DOHH2 (cell line): ENCODE measurements at regions not wholly inside any gene's neighbourhood (a gene's known extent, or its start where the extent isn't known, plus 50 kb on each side); places are given as distances from the start of the nearest gene placed in this dataset.

Source experiments
- H3F3A ChIP-seq: fragments of 200-600 bp; sonication (generic), shearing (Covaris generic); 2 replicates; pipeline ENCODE4 v1.6.0; 2016; ENCODE audit warnings: antibody characterized with exemption, mild to moderate bottlenecking; ENCODE audit not compliant: control insufficient read depth, insufficient read depth
- H3K27ac ChIP-seq: fragments of 200-600 bp; sonication (generic); 2 replicates; pipeline ENCODE4 v1.5.1; 2014; ENCODE audit warnings: low read depth, mild to moderate bottlenecking, low read length, moderate library complexity
- H3K27me3 ChIP-seq: fragments of 200-600 bp; sonication (generic); 2 replicates; pipeline ENCODE4 v1.6.1; 2014; ENCODE audit warnings: mild to moderate bottlenecking, low read length, mixed read lengths; ENCODE audit not compliant: control insufficient read depth
- H3K36me3 ChIP-seq: fragments of 200-600 bp; sonication (generic); 2 replicates; pipeline ENCODE4 v1.6.1; 2014; ENCODE audit warnings: mild to moderate bottlenecking, low read length, moderate library complexity, mixed read lengths; ENCODE audit not compliant: control insufficient read depth
- H3K4me1 ChIP-seq: fragments of 200-600 bp; sonication (generic); 2 replicates; pipeline ENCODE4 v1.6.1; 2014; ENCODE audit warnings: mild to moderate bottlenecking, low read length, mixed read lengths; ENCODE audit not compliant: control insufficient read depth
- H3K4me2 ChIP-seq: fragments of 200-600 bp; sonication (generic); 2 replicates; pipeline ENCODE4 v1.6.0; 2014; ENCODE audit warnings: mild to moderate bottlenecking, low read length, moderate library complexity
- H3K4me3 ChIP-seq: fragments of 200-600 bp; sonication (generic); 2 replicates; pipeline ENCODE4 v1.5.1; 2014; ENCODE audit warnings: mild to moderate bottlenecking, low read length, mixed read lengths
- H3K79me2 ChIP-seq: fragments of 200-600 bp; sonication (generic); 2 replicates; pipeline ENCODE4 v1.6.1; 2014; ENCODE audit warnings: mild to moderate bottlenecking, low read length, mixed read lengths; ENCODE audit not compliant: control insufficient read depth
- H3K9me2 ChIP-seq: fragments of 200-600 bp; sonication (generic); replicated peaks from 2 replicates; pipeline ENCODE4 v1.6.1; 2014; ENCODE audit warnings: mild to moderate bottlenecking, low read length, mixed read lengths; ENCODE audit not compliant: control insufficient read depth
- H3K9me3 ChIP-seq: fragments of 200-600 bp; sonication (generic); 2 replicates; pipeline ENCODE4 v1.6.1; 2014; ENCODE audit warnings: antibody characterized with exemption, low read length, mixed read lengths; ENCODE audit not compliant: control insufficient read depth, insufficient read depth
- H4K20me1 ChIP-seq: fragments of 200-600 bp; sonication (generic); 2 replicates; pipeline ENCODE4 v1.6.0; 2014; ENCODE audit warnings: low read depth, mild to moderate bottlenecking, antibody characterized with exemption, low read length, moderate library complexity; ENCODE audit not compliant: control insufficient read depth, insufficient read depth
- EZH2phosphoT487 ChIP-seq: fragments of 200-600 bp; sonication (generic); IDR thresholded peaks from 2 replicates; pipeline ENCODE4 v1.6.1; 2017; ENCODE audit warnings: borderline replicate concordance, mild to moderate bottlenecking, antibody characterized with exemption, low read length, moderate library complexity, mixed read lengths
- TF ChIP-seq, protein P1 (sequence below): fragments of 200-600 bp; sonication (generic); IDR thresholded peaks from one replicate; pipeline ENCODE4 v1.5.1; 2014; ENCODE audit warnings: antibody characterized with exemption, mild to moderate bottlenecking, low read depth, low read length; ENCODE audit not compliant: poor library complexity, severe bottlenecking

DNA sequence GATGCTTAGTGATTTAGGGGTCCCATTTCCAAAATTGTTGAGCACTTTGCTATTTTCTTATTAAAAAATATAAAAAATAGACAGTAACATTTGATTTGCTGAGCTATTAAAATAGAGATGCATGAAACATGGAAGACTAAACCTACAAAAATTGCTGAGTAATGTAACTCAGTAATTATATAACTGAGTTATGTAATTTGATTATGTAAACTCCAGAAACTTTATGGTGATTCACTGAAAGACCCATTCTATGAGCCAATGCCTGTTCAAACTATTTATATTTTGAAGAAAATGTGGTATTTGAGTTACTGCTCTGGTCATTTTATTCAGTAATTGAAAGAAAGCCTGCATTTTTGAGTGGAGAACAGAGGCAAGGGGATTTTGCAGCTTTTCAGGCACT lies 1221.5 kb upstream of the ALCAM start:
- Histone ChIP-seq H3K36me3 (no peaks in the 10 kb centered on the region), H3K4me2 (no peak overlapping the region), H4K20me1 (no peaks in the 10 kb centered on the region), H3K4me3 (no peak overlapping the region), H3K9me3 (no peaks in the 10 kb centered on the region), H3F3A (no peaks in the 10 kb centered on the region), H3K9me2 (no peaks in the 10 kb centered on the region), H3K79me2 (no peaks in the 10 kb centered on the region), H3K27ac (no peak overlapping the region), H3K27me3 (no peaks in the 10 kb centered on the region), H3K4me1 (no peaks in the 10 kb centered on the region)
- TF ChIP-seq EZH2phosphoT487: no peak
- TF ChIP-seq, protein P1, sequence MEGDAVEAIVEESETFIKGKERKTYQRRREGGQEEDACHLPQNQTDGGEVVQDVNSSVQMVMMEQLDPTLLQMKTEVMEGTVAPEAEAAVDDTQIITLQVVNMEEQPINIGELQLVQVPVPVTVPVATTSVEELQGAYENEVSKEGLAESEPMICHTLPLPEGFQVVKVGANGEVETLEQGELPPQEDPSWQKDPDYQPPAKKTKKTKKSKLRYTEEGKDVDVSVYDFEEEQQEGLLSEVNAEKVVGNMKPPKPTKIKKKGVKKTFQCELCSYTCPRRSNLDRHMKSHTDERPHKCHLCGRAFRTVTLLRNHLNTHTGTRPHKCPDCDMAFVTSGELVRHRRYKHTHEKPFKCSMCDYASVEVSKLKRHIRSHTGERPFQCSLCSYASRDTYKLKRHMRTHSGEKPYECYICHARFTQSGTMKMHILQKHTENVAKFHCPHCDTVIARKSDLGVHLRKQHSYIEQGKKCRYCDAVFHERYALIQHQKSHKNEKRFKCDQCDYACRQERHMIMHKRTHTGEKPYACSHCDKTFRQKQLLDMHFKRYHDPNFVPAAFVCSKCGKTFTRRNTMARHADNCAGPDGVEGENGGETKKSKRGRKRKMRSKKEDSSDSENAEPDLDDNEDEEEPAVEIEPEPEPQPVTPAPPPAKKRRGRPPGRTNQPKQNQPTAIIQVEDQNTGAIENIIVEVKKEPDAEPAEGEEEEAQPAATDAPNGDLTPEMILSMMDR: no peak

GRCh38 chr3:104149154-104149553 lies 1217.6 kb upstream of the ALCAM start:
- Histone ChIP-seq H3K4me3 (no peak overlapping the region), H3K4me1 (no peaks in the 10 kb centered on the region), H3K9me3 (no peaks in the 10 kb centered on the region), H3K36me3 (no peaks in the 10 kb centered on the region), H4K20me1 (no peaks in the 10 kb centered on the region), H3K27me3 (no peaks in the 10 kb centered on the region), H3K79me2 (no peaks in the 10 kb centered on the region), H3K9me2 (no peaks in the 10 kb centered on the region), H3K4me2 (no peak overlapping the region), H3F3A (no peaks in the 10 kb centered on the region), H3K27ac (no peak overlapping the region)
- TF ChIP-seq EZH2phosphoT487: no peak
- TF ChIP-seq, protein P1: no peak

- no peak overlapping the region for H3K4me3 ChIP-seq
- TF ChIP-seq, protein P1: no peak
- TF ChIP-seq EZH2phosphoT487: no peak
- H3F3A ChIP-seq: no peaks in the 10 kb centered on the region
- no peaks in the 10 kb centered on the region for H3K36me3 ChIP-seq
- no peaks in the 10 kb centered on the region for H3K9me2 ChIP-seq
- H3K4me2 ChIP-seq: no peak overlapping the region
- no peaks in the 10 kb centered on the region for H3K27me3 ChIP-seq
- no peaks in the 10 kb centered on the region for H4K20me1 ChIP-seq
- no peak overlapping the region for H3K27ac ChIP-seq
- no peaks in the 10 kb centered on the region for H3K9me3 ChIP-seq
- H3K79me2 ChIP-seq: no peaks in the 10 kb centered on the region
- no peaks in the 10 kb centered on the region for H3K4me1 ChIP-seq
These were observed 1216.0 kb upstream of the ALCAM start for GRCh38 chr3:104150724-104151123.

- H3K36me3 ChIP-seq: no peaks in the 10 kb centered on the region
- no peaks in the 10 kb centered on the region for H3K9me3 ChIP-seq
- no peaks in the 10 kb centered on the region for H3F3A ChIP-seq
- H3K27ac ChIP-seq: no peak overlapping the region
- H3K4me2 ChIP-seq: no peak overlapping the region
- H3K79me2 ChIP-seq: no peaks in the 10 kb centered on the region
- no peaks in the 10 kb centered on the region for H3K27me3 ChIP-seq
- no peak overlapping the region for H3K4me3 ChIP-seq
- H4K20me1 ChIP-seq: no peaks in the 10 kb centered on the region
- no peaks in the 10 kb centered on the region for H3K4me1 ChIP-seq
- TF ChIP-seq EZH2phosphoT487: no peak
- TF ChIP-seq, protein P1: no peak
- H3K9me2 ChIP-seq: no peaks in the 10 kb centered on the region
These were observed 1211.8 kb upstream of the ALCAM start for GRCh38 chr3:104154896-104155295.
